Tibial nerve (tissue), 4 donors: ENCODE measurements at regions not wholly inside any gene's neighbourhood (a gene's known extent, or its start where the extent isn't known, plus 50 kb on each side); places are given as distances from the start of the nearest gene placed in this dataset.

Source experiments
- DNase-seq, 2 donors: peaks; one replicate each; pipeline ENCODE4 v3.0.0-alpha.2; 2019; ENCODE audit warnings: low spot score in 2 of 2
- H3K27ac ChIP-seq, 4 donors: fragments of 200-600 bp; sonication (generic) in 3 of 4; one replicate each; pipeline ENCODE4 v1.5.1; 2017 to 2019; ENCODE audit warnings: mild to moderate bottlenecking in 1 of 4
- H3K27me3 ChIP-seq, 2 donors: fragments of 200-600 bp; sonication (generic) in 1 of 2; one replicate each; pipeline versions ENCODE4 v1.5.1 to v1.6.0; 2017 to 2019
- H3K36me3 ChIP-seq, 3 donors: fragments of 200-600 bp; sonication (generic); one replicate each; pipeline ENCODE4 v1.5.1; 2018 to 2019
- H3K4me1 ChIP-seq, 4 donors: fragments of 200-600 bp; sonication (generic) in 3 of 4; one replicate each; pipeline ENCODE4 v1.5.1; 2017 to 2019
- H3K4me3 ChIP-seq, 4 donors: fragments of 200-600 bp; sonication (generic) in 3 of 4; one replicate each; pipeline ENCODE4 v1.5.1; 2017 to 2019; ENCODE audit warnings: mild to moderate bottlenecking in 1 of 4, moderate library complexity in 1 of 4
- H3K9me3 ChIP-seq, 4 donors: fragments of 200-600 bp; sonication (generic) in 3 of 4; one replicate each; pipeline ENCODE4 v1.5.1; 2017 to 2019
- EP300 ChIP-seq, 2 donors: sonication (generic); formaldehyde crosslinking; IDR thresholded peaks; one replicate each; pipeline ENCODE4 v1.6.1; 2017; ENCODE audit warnings: antibody characterized with exemption in 2 of 2, mild to moderate bottlenecking in 1 of 2
- POLR2A ChIP-seq, 2 donors: fragments of 450-650 bp; IDR thresholded peaks; one replicate each; pipeline ENCODE4 v1.6.1; 2017; ENCODE audit warnings: antibody characterized with exemption in 2 of 2, mild to moderate bottlenecking in 2 of 2, moderate library complexity in 2 of 2
- WGBS, 2 donors: methylation state at CpG; one replicate each; pipeline ENCODE4 v1.1.5; 2018; 5-methylcytosine and 5-hydroxymethylcytosine counted together
- TF ChIP-seq, protein P1 (sequence below), 5 experiments: fragments of 200-600 bp in 3 of 5; fragments of 450-650 bp in 2 of 5; sonication (generic) in 3 of 5; IDR thresholded peaks; one replicate each; pipeline ENCODE4 v1.5.1; 2016 to 2019; ENCODE audit warnings: antibody characterized with exemption in 5 of 5, mild to moderate bottlenecking in 3 of 5, moderate library complexity in 2 of 5

DNA sequence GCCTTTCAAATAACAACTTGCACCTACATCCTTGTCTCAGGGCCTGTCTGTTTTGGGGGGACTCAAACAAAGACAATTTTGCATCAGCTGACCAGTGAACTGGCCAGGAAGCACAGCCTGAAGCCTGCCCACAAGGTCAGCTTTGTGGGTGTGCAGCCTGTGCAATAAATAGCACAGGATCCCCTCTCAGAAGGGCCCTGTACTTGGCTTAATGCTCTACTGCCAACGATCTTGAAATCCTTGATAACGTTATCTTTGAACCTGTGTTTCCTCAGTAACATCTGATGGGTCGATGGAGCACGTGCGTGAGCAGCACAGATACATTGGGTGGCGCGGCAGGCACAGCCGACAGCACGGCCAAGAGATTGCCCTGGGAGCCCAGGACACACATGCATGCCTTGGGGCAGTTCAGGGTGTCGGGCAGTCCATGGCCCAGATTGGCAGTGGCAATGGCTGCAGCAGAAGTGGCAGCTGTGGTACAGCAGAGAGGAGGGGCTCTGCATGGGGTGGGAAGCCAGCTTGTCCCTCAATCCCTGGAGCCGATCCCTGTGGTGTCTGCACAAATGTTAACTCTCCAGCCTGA, 58.8 kb upstream of the ATP6AP2 start:
- DNase-seq = no peak
- Histone ChIP-seq H3K36me3 (no peaks in the 10 kb centered on the region), H3K4me3 (no peak overlapping the region), H3K9me3 (no peaks in the 10 kb centered on the region), H3K27ac (no peak overlapping the region), H3K27me3 (peaks cover 0 to 5% of the 10 kb centered on the region in 2 donors), H3K4me1 (no peaks in the 10 kb centered on the region)
- 47 to 79% methylated on average over 6 of the region's 11 CpGs for WGBS, 2 donors
- TF ChIP-seq POLR2A (IDR thresholded peaks at IDR 0.05) (no peak), EP300 (IDR thresholded peaks at IDR 0.05) (no peak)
- TF ChIP-seq, protein P1, sequence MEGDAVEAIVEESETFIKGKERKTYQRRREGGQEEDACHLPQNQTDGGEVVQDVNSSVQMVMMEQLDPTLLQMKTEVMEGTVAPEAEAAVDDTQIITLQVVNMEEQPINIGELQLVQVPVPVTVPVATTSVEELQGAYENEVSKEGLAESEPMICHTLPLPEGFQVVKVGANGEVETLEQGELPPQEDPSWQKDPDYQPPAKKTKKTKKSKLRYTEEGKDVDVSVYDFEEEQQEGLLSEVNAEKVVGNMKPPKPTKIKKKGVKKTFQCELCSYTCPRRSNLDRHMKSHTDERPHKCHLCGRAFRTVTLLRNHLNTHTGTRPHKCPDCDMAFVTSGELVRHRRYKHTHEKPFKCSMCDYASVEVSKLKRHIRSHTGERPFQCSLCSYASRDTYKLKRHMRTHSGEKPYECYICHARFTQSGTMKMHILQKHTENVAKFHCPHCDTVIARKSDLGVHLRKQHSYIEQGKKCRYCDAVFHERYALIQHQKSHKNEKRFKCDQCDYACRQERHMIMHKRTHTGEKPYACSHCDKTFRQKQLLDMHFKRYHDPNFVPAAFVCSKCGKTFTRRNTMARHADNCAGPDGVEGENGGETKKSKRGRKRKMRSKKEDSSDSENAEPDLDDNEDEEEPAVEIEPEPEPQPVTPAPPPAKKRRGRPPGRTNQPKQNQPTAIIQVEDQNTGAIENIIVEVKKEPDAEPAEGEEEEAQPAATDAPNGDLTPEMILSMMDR (IDR thresholded peaks at IDR 0.05) = no peak

DNA sequence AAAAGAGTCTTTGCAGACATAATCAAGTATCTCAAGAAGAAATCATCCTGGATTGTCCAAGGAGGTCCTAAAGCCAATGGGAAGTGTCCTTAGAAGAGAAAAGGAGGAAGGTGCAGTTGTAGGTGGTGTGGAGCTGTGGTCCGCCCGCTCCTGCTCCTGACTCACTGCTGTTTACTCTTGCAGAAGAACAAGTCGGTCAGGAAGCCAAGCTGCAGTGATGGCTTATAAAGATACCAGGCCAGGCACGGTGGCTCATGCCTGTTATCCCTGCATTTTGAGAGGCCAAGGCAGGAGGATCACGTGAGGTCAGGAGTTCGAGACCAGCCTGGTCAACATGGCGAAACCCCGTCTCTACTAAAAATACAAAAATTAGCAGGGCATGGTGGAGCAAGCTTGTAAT, 66.4 kb upstream of the ATP6AP2 start:
- WGBS, 2 donors = 74 to 83% methylated on average over 5 to 8 of the region's 8 CpGs
- Histone ChIP-seq H3K4me3 (no peak overlapping the region), H3K4me1 (no peaks in the 10 kb centered on the region), H3K9me3 (no peaks in the 10 kb centered on the region), H3K27me3 (no peaks in the 10 kb centered on the region), H3K27ac (no peak overlapping the region), H3K36me3 (no peaks in the 10 kb centered on the region)
- TF ChIP-seq, protein P1 (IDR thresholded peaks at IDR 0.05) = no peak
- TF ChIP-seq EP300 (IDR thresholded peaks at IDR 0.05) (no peak), POLR2A (IDR thresholded peaks at IDR 0.05) (no peak)
- no peak for DNase-seq

DNA sequence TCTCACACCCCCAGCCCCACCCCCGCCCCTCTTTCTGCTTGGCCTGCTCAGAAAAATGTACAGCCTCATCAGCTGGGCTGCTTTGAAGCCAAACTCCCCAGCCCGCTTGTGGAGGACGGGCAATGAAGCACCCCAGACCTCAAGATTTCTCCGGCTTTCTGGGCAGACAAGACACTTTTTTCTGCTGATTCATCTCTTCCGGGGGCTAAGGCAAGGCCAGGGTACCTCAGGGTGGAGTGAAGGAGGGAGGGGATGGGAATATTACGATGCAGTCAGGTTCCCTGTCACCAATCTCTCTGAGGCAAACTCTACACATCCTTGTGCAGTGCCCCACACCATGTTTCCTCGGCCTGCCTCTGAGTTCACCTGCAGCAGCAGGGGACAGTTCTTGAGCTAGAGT, 66.9 kb upstream of the ATP6AP2 start:
- no peak for DNase-seq
- 73 to 79% methylated on average over 2 to 7 of the region's 7 CpGs for WGBS, 2 donors
- Histone ChIP-seq H3K36me3 (no peaks in the 10 kb centered on the region), H3K27me3 (no peaks in the 10 kb centered on the region), H3K27ac (no peak overlapping the region), H3K9me3 (no peaks in the 10 kb centered on the region), H3K4me1 (no peaks in the 10 kb centered on the region), H3K4me3 (no peak overlapping the region)
- no peak for TF ChIP-seq POLR2A (IDR thresholded peaks at IDR 0.05)
- TF ChIP-seq, protein P1 (IDR thresholded peaks at IDR 0.05) = no peak
- TF ChIP-seq EP300 (IDR thresholded peaks at IDR 0.05) = no peak

DNA sequence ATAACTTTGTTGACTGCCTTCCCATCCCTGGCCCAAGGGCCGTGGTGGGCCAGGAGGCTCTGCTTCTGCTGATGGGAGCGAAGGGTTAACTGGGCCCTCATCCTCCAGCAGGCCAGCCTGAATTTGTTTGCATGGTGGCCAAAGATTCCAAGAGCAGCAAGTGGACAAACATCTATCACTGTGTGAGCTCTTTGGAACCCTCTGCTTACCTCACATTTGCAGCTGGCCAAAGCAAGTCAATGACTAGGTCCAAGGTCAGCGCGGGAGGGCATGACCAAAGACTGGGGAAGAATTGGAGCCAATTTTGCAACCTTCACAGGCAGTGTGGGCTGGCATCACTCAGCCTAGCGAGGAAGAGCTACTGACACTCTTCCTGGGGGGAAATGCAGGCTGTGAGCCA, 67.8 kb upstream of the ATP6AP2 start:
- Histone ChIP-seq H3K4me1 (no peaks in the 10 kb centered on the region), H3K36me3 (no peaks in the 10 kb centered on the region), H3K27me3 (no peaks in the 10 kb centered on the region), H3K27ac (no peak overlapping the region), H3K9me3 (no peaks in the 10 kb centered on the region), H3K4me3 (no peak overlapping the region)
- no peak for TF ChIP-seq POLR2A (IDR thresholded peaks at IDR 0.05)
- DNase-seq = no peak
- 92% methylated on average over 5 of the region's 5 CpGs; no CpG with 5 or more reads in 1 of the 2 donors for WGBS, 2 donors

DNA sequence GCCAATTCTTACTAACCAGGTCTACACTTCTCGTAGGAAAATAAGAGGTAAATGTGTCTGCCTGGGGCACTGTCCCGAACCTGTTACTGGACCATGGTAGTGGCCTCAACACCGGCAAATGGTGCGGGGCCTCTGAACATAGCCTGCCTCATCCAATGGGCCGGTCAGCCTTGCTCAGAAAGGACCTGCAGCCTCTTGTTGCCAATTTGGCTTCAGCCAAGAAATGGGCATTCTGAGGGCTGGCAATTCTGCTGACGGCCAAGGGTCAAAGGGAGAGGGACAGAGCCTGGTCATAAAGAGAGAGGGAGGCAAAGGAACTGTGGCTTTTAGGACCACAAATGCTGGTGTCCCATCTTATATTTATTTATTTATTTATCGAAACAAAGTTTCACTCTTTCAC, 69.5 kb upstream of the ATP6AP2 start:
- Histone ChIP-seq H3K27ac (no peak overlapping the region), H3K36me3 (no peaks in the 10 kb centered on the region), H3K9me3 (no peaks in the 10 kb centered on the region), H3K4me3 (no peak overlapping the region), H3K27me3 (no peaks in the 10 kb centered on the region), H3K4me1 (no peaks in the 10 kb centered on the region)
- TF ChIP-seq, protein P1 (IDR thresholded peaks at IDR 0.05) = no peak
- TF ChIP-seq EP300 (IDR thresholded peaks at IDR 0.05) = no peak
- 92 to 94% methylated on average over 7 of the region's 7 CpGs for WGBS, 2 donors
- no peak for DNase-seq

DNA sequence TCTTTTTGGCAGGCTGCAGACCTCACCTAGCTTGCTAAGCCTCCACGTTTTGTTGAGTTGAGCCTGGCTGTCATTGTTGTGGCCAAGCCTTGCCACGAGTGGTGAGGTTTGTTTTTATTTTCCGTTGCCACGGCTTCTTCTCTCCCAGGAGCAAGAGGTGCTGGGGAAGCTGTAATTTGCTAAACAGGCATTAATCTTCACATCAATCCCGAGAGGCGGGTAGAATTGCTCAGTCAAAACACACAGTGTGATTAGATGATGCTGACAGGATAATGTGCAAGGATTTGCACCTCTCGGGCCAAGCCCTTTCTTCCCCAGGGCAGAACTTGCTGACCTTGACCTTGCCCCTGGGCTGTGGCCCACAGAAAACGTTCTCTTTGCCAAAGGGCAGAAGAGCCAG, 72.2 kb upstream of the ATP6AP2 start:
- Histone ChIP-seq H3K27ac (no peak overlapping the region), H3K4me3 (no peak overlapping the region), H3K36me3 (no peaks in the 10 kb centered on the region), H3K4me1 (no peaks in the 10 kb centered on the region), H3K27me3 (no peaks in the 10 kb centered on the region), H3K9me3 (no peaks in the 10 kb centered on the region)
- 59 to 73% methylated on average over 7 to 8 of the region's 8 CpGs for WGBS, 2 donors
- TF ChIP-seq, protein P1 (IDR thresholded peaks at IDR 0.05) = no peak
- TF ChIP-seq POLR2A (IDR thresholded peaks at IDR 0.05) (no peak), EP300 (IDR thresholded peaks at IDR 0.05) (no peak)
- no peak for DNase-seq
